ENCODE measurements at regions not wholly inside any gene's neighbourhood (a gene's known extent, or its start where the extent isn't known, plus 50 kb on each side); places are given as distances from the start of the nearest gene placed in this dataset.

- TF ChIP-seq CTCF (IDR thresholded peaks at IDR 0.05; ENCODE audit: insufficient read depth, low read depth, low read length) (no peak), EZH2 (IDR thresholded peaks at IDR 0.05; ENCODE audit: insufficient read depth, low read length) (no peak)
These were observed 120.7 kb downstream of the TM2D1 start for GRCh38 chr1:61604261-61604660.
